ENCODE measurements at regions not wholly inside any gene's neighbourhood (a gene's known extent, or its start where the extent isn't known, plus 50 kb on each side); places are given as distances from the start of the nearest gene placed in this dataset.

DNA sequence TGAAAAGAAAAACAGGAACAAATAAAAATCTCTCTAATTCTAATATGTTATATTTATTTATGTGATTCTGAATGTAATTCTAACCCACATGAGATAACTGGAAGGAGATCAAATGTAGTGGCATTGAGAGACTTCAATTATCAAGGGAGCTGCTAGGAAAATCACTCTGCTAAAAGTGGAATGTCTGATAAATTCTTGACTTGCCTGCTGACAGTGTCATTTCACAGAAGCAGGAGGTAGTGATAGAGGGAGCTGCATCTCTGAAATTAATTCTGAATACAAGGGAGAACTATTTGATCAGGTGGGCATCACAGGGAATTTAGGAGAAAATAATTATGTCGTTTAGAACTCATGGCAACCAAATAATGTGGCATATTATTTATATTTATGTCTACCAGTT, 303.6 kb downstream of the BCAT1 start:
- no peak for TF ChIP-seq JUNB (CRISPR knock-in tag; conservative IDR thresholded peaks at IDR 0.05)
- no peak for TF ChIP-seq ZFP36 (IDR thresholded peaks at IDR 0.05; ENCODE audit: low read depth, low read length, partially characterized antibody)
- no peak for TF ChIP-seq CBX1 (IDR thresholded peaks at IDR 0.05; ENCODE audit: low read depth)
- no peak for TF ChIP-seq EZH2 (IDR thresholded peaks at IDR 0.05; ENCODE audit: borderline replicate concordance, low read depth, low read length)
- TF ChIP-seq EP300 (IDR thresholded peaks at IDR 0.05; ENCODE audit: low read length) = no peak
- no peak for TF ChIP-seq POLR2A (conservative IDR thresholded peaks at IDR 0.05)
- TF ChIP-seq BRF1 (IDR thresholded peaks at IDR 0.05; ENCODE audit: borderline replicate concordance, extremely low read depth, insufficient read length) = no peak
- TF ChIP-seq MED1 (CRISPR knock-in tag; IDR thresholded peaks at IDR 0.05; ENCODE audit: borderline replicate concordance) = no peak
- no peak for TF ChIP-seq TAF1 (IDR thresholded peaks at IDR 0.05; ENCODE audit: control insufficient read depth, extremely low read depth, insufficient read depth, low read length, severe bottlenecking)
- TF ChIP-seq, protein P1, sequence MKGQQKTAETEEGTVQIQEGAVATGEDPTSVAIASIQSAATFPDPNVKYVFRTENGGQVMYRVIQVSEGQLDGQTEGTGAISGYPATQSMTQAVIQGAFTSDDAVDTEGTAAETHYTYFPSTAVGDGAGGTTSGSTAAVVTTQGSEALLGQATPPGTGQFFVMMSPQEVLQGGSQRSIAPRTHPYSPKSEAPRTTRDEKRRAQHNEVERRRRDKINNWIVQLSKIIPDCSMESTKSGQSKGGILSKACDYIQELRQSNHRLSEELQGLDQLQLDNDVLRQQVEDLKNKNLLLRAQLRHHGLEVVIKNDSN (CRISPR knock-in tag; IDR thresholded peaks at IDR 0.05) = no peak
- TF ChIP-seq MTA1 (IDR thresholded peaks at IDR 0.05; ENCODE audit: borderline replicate concordance) = no peak
- TF ChIP-seq, protein P2, sequence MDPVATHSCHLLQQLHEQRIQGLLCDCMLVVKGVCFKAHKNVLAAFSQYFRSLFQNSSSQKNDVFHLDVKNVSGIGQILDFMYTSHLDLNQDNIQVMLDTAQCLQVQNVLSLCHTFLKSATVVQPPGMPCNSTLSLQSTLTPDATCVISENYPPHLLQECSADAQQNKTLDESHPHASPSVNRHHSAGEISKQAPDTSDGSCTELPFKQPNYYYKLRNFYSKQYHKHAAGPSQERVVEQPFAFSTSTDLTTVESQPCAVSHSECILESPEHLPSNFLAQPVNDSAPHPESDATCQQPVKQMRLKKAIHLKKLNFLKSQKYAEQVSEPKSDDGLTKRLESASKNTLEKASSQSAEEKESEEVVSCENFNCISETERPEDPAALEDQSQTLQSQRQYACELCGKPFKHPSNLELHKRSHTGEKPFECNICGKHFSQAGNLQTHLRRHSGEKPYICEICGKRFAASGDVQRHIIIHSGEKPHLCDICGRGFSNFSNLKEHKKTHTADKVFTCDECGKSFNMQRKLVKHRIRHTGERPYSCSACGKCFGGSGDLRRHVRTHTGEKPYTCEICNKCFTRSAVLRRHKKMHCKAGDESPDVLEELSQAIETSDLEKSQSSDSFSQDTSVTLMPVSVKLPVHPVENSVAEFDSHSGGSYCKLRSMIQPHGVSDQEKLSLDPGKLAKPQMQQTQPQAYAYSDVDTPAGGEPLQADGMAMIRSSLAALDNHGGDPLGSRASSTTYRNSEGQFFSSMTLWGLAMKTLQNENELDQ (CRISPR knock-in tag; IDR thresholded peaks at IDR 0.05; ENCODE audit: borderline replicate concordance) = no peak
